Stimulated activated CD8-positive, alpha-beta memory T cell treated with anti-CD3 and anti-CD28 coated beads, Interleukin-2, amount 100 ng/mL, for 48 hours (primary cell): ENCODE measurements at regions not wholly inside any gene's neighbourhood (a gene's known extent, or its start where the extent isn't known, plus 50 kb on each side); places are given as distances from the start of the nearest gene placed in this dataset.

Experiments used
- DNase-seq, 2 donors: peaks; one replicate each; pipeline ENCODE4 v3.0.0-alpha.2; 2020; ENCODE audit warnings: low read depth in 2 of 2

GRCh38 chr5:23579566-23579965 is 72.2 kb downstream of the PRDM9 start:
- DNase-seq = no peak

DNA sequence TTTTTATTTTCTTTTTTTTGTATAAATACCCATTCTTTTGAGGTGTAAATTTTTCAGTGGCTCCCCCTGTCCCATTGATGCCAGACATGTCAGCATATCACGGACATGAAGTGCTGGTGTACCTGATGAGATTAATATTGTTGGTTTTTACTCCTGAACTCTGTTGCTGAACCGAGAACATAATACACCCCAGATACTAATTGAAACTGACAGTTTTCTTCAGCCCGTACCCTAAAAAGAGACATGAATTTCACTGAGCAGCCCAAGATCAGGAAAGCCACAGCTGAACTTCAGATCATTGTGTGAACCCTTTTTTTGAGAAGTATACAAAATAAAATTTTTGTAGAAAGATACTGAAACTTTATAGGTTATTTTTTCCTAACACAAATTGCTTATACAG is 75.7 kb downstream of the PRDM9 start:
- no peak for DNase-seq

- no peak for DNase-seq
These were observed 81.5 kb downstream of the PRDM9 start for GRCh38 chr5:23588841-23589326.

- no peak for DNase-seq
These were observed 83.8 kb downstream of the PRDM9 start for GRCh38 chr5:23591250-23591649.

DNA sequence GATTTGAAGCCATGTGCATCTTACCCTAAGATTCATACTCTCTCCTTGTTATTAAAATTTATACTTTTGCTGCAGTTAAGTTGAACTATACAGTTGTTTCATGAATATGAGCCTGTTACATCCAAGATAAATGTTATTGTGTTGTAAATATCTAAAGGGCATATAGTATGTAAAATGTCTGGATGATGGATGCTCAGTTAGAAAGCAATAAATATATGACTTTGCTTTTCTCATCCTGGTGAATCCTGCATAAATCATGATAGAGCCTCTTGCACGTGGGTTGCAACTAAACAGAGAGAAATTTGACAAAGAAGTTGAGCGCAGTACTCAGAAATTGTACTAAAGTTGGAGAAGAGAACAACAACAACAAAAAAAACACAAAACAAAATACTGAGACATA is 99.5 kb downstream of the PRDM9 start:
- DNase-seq = no peak

DNA sequence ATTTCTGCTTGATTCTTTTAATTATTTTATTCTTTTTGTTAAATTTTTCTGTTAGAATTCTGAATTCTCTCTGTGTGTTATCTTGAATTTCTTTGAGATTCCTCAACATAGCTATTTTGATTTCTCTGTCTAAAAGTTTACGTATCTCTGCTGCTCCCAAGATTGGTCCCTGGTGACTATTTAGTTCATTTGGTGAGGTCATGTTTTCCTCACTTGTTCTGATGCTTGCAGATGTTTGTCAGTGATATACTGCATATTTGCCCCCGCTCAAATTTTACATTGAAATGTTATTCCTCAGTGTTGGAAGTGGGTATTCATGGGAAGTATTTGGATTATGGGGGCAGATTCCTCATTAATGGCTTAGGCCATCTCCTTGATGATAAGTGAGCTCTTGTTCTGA is 105.3 kb downstream of the PRDM9 start:
- no peak for DNase-seq

DNA sequence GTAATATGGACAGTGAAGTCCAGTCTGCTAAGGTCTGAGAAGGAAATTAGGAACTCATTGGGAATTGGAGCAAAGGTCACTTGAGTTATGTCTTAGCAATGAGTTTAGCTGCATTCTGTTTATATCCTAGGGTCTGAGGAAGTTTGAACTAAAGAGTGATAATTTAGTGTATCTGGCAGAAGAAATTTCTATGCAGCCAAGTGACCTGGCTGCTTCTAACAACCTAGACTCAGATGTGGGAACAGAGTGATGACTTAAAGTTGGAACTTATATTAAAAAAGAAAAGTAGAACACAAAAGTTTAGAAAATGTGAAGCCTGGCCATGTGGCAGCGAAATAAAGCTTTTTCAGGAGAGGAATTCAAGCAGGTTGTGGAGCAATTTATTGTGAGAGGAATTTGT is 106.2 kb downstream of the PRDM9 start:
- no peak for DNase-seq

GRCh38 chr5:23614422-23614821 is 107.0 kb downstream of the PRDM9 start:
- no peak for DNase-seq

GRCh38 chr5:23626961-23627360 is 119.6 kb downstream of the PRDM9 start:
- DNase-seq = no peak

DNA sequence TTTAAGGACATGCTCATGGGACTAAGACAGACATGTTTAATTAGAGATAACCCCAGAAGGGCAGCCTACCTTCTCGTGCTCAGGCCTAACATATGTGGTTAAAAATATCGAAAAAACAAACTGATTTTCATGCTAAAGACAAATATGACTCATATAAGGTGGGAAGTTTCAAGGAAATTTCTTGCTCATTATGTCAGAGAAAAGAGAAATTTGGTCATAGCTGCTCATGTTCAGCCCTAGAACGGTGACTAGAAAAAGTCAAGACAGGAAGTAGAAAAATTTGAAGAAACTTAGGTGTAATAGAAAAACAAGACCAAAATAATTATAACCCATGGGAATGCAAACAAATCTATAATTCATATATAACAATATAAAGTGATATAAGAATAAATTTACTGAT is 120.6 kb downstream of the PRDM9 start:
- no peak for DNase-seq

DNA sequence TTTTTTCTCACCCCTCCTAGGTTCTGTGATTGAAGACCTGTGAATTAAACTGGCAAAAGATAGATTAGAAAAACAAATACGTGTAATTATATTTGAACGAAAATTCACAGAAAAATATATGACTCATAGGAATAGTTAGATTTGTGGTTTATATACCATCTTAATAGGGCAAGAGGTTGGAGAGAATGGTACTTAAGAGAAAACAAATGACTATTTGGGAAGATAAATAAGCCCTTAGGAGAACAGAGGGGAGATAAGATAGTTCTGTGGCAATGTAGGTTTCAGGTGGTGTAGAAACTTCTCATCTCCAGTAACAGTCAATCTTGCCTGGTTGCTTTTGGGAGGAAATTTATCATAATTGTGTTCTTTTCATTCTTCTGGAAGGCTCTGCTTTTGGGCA is 122.0 kb downstream of the PRDM9 start:
- DNase-seq = no peak

GRCh38 chr5:23631302-23632045 is 124.1 kb downstream of the PRDM9 start:
- DNase-seq = no peak

GRCh38 chr5:23635938-23636337 is 128.5 kb downstream of the PRDM9 start:
- no peak for DNase-seq

DNA sequence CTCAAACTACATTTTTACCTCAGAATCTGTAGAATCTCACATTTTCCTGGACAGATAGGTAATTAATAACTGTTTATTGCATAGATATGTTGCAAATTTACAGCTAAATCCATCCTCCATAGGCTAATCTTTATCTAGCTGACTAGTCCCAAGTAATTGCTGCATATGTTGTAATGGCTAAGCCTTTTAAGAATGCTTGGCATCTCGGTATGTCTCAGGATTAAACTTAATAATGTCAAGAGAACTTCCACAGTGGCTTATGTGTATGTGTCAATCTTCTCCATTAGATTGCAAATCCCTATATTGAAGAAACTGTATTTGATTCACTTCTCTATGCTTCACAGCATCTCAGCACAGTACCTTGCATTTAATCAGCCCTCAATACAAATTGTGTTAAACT is 131.9 kb downstream of the PRDM9 start:
- DNase-seq = no peak

- no peak for DNase-seq
These were observed 141.2 kb downstream of the PRDM9 start for GRCh38 chr5:23648656-23649055.

DNA sequence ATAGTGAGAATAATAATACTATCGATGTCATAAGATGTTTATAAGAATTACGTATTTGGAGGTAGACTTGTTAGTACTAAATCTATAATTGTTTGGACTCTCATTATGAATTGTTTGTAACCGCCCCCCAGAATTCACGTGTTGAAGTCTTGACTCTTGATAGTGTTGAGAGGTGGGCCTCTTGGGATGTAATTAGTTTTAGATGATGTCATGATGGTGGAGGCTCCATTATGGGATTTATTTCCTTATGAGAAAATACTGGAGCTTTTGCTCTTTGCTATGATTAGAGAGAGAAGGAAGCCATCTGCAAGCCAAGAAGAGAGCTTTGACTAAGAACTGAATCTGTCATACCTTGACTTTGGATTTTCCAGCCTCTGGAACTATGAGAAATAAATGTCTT is 142.2 kb downstream of the PRDM9 start:
- no peak for DNase-seq

DNA sequence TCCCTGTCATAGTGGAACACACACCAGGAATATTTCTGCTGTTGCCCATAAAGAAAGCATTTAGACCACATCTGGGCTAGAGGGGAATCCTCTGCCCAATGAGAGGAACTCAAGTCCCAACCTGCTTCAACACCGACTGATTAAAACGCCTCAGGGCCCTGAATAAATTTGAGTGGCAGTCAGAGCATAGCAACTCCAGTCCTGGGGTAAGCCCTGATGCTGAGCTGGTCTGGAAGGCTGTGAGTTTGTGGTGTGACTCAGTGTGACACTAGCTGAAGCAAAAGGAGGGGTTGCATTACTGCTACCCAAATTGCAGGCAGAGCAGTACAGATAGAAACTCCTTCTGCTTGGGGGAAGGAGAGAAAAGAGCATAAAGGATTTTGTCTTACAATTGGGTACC is 148.3 kb downstream of the PRDM9 start:
- no peak for DNase-seq

DNA sequence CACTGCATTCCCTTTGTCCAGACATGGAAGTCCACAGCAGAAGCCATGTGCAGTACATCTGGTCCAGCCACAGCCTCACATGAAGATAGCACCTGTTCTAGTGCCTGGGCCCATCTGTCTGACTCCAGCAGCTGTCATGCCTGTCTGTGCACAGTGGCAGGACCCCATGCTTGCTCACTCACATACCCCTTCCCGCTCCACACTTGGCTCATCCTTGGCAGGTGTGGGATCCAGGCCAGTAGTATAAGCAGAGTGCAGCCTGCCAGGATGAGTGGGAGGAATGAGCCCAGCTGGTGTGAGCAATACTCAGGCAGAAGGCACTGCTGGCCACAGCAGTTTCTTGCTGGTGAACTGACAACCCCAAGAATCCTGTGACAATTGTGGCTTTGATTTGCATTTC is 168.0 kb downstream of the PRDM9 start:
- no peak for DNase-seq

- no peak for DNase-seq
These were observed 170.6 kb downstream of the PRDM9 start for GRCh38 chr5:23677996-23678395.

- no peak for DNase-seq
These were observed 176.7 kb downstream of the PRDM9 start for GRCh38 chr5:23684103-23684502.

DNA sequence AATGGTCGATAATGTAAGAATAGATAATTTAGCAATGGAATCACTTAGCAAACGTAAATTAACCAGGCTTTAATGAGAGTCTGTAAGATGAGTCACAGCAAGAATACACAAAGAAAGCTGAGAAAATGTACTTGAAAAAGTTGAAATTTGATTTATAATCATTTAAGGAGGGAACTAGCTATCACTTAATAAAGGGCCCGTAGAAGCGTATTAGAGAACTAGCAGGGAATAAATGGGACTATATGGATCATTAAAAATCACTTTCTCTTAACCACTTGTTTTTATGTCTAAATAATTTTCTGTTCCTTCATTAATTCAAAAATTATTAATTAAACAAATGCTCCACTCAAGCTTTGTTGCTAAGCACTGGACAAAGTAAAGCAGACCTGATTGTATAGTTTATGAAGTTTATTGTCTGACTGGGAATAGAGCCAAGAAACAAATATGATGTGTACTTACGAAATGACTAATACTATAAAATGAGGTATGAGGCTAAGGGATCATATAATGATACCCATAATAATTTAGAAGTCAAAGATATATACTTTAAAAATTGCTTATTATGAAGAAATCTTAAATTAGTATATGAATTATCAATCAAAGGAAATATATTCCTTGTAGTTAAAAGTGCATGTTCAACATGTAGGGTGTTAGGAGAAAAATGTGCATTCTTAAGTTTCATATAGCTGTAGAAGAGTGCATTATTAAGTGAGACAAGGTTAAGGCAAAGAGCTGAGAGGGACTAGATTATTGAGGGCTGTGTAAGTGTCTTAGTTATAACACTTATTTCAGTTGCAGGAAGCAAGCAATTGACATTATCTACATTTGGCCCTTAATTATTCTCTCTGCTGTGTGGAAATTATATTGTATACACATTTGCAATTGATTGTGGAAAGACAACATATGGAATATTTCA is 196.8 kb downstream of the PRDM9 start:
- DNase-seq = no peak

- DNase-seq = no peak
These were observed 210.1 kb downstream of the PRDM9 start for GRCh38 chr5:23717486-23717885.

GRCh38 chr5:23718564-23718963 is 211.2 kb downstream of the PRDM9 start:
- DNase-seq = no peak
